GM12878 (cell line): ENCODE measurements at regions not wholly inside any gene's neighbourhood (a gene's known extent, or its start where the extent isn't known, plus 50 kb on each side); places are given as distances from the start of the nearest gene placed in this dataset.

Experiments used
- ATAC-seq: fragments of 200-7000 bp; cut with Tn5 transposase; 3 replicates; pipeline ENCODE4 v1.9.1; 2020; ENCODE audit warnings: mild to moderate bottlenecking, moderate library complexity
- BruUV-seq: library from RNA; stranded (reverse); fragments of 400-500 nt; replicated peaks from 2 replicates; lab custom pipeline; 2021; lab: Mats Ljungman, UMichigan
- CTCF ChIA-PET: fragments of 300-600 bp; sonication (Branson Sonifier 250); formaldehyde crosslinking; extraction: SDS; loops from one replicate; lab custom pipeline; 2021; ENCODE audit warnings: inconsistent platforms; lab: Yijun Ruan, JAX
- POLR2A ChIA-PET: fragments of 350-600 bp; formaldehyde crosslinking; extraction: SDS; loops from one replicate; lab custom pipeline; 2021; ENCODE audit warnings: inconsistent platforms; lab: Charles Lee
- RAD21 ChIA-PET: fragments of 300-600 bp; sonication (Branson Sonifier 250); formaldehyde crosslinking; loops from one replicate; lab custom pipeline; 2023; ENCODE audit warnings: antibody characterized with exemption; ENCODE audit not compliant: unreplicated experiment; lab: Charles Lee
- SMC1A ChIA-PET: fragments of 300-600 bp; sonication (Branson Sonifier 250); formaldehyde crosslinking; loops from one replicate; lab custom pipeline; 2023; ENCODE audit not compliant: unreplicated experiment, uncharacterized antibody; lab: Charles Lee
- DNase-seq: peaks from one replicate; pipeline ENCODE4 v3.0.0-alpha.2; 2011; ENCODE audit warnings: low read depth, low spot score
- FAIRE-seq: peaks from 3 replicates; lab custom pipeline; 2011; peaks lifted over from hg19 to GRCh38; lab: Jason Lieb, UNC
- H2AFZ ChIP-seq: 2 replicates; pipeline ENCODE4 v1.6.0; 2011; ENCODE audit warnings: low read depth, low read length, control low read depth; ENCODE audit not compliant: control insufficient read depth
- H3K27ac ChIP-seq: 2 replicates; pipeline ENCODE4 v1.5.1; 2011; ENCODE audit warnings: control low read depth; ENCODE audit not compliant: control insufficient read depth, insufficient read depth
- H3K27me3 ChIP-seq, 2 experiments: replicated peaks in 1 of 2; 2 replicates each; pipeline versions ENCODE4 v1.6.0 to v1.6.1; 2011; ENCODE audit warnings: low read length in 1 of 2; ENCODE audit not compliant: control insufficient read depth in 2 of 2, insufficient read depth in 2 of 2
- H3K36me3 ChIP-seq, 2 experiments: 2 replicates each; pipeline ENCODE4 v1.5.1; 2011; ENCODE audit warnings: low read length in 1 of 2; ENCODE audit not compliant: control insufficient read depth in 2 of 2, insufficient read depth in 2 of 2
- H3K4me1 ChIP-seq: 2 replicates; pipeline ENCODE4 v1.6.1; 2011; ENCODE audit warnings: mild to moderate bottlenecking, low read length, moderate library complexity, mixed read lengths; ENCODE audit not compliant: control insufficient read depth, insufficient read depth
- H3K4me2 ChIP-seq: 2 replicates; pipeline ENCODE4 v1.6.0; 2011; ENCODE audit warnings: control low read depth; ENCODE audit not compliant: control insufficient read depth, insufficient read depth
- H3K4me3 ChIP-seq: fragments of 200-600 bp; sonication (generic); 2 replicates; pipeline ENCODE4 v1.5.1; 2016
- H3K79me2 ChIP-seq: 2 replicates; pipeline ENCODE4 v1.6.0; 2011; ENCODE audit warnings: low read length; ENCODE audit not compliant: control insufficient read depth, insufficient read depth
- H3K9ac ChIP-seq: 2 replicates; pipeline ENCODE4 v1.8.0; 2011; ENCODE audit warnings: low read length, control low read depth, mixed read lengths; ENCODE audit not compliant: control insufficient read depth, insufficient read depth
- H3K9me3 ChIP-seq: replicated peaks from 3 replicates; pipeline ENCODE4 v1.5.1; 2011; ENCODE audit warnings: mild to moderate bottlenecking, low read length; ENCODE audit not compliant: control insufficient read depth, insufficient read depth
- H4K20me1 ChIP-seq: 2 replicates; pipeline ENCODE4 v1.6.0; 2011; ENCODE audit not compliant: control insufficient read depth, insufficient read depth
- HDGF ChIP-seq: fragments of 450-650 bp; IDR thresholded peaks from 2 replicates; pipeline ENCODE4 v1.6.1; 2016; ENCODE audit warnings: antibody characterized with exemption
- IKZF1 ChIP-seq: fragments of 450-650 bp; conservative IDR thresholded peaks from 2 replicates; pipeline ENCODE4 v1.6.1; 2017; ENCODE audit warnings: antibody characterized with exemption, mild to moderate bottlenecking
- IRF4 ChIP-seq: IDR thresholded peaks from 2 replicates; pipeline ENCODE4 v1.6.1; 2011; ENCODE audit warnings: low read depth, low read length
- KDM1A ChIP-seq: fragments of 200-600 bp; sonication (generic); IDR thresholded peaks from 2 replicates; pipeline ENCODE4 v1.6.1; 2016; ENCODE audit warnings: borderline replicate concordance
- MEF2B ChIP-seq: fragments of 450-650 bp; IDR thresholded peaks from 2 replicates; pipeline ENCODE4 v1.6.1; 2018; ENCODE audit warnings: mild to moderate bottlenecking, moderate library complexity; ENCODE audit not compliant: partially characterized antibody, poor library complexity, severe bottlenecking
- NFXL1 ChIP-seq: fragments of 450-650 bp; IDR thresholded peaks from 2 replicates; pipeline ENCODE4 v1.6.1; 2017; ENCODE audit warnings: antibody characterized with exemption, mild to moderate bottlenecking, borderline replicate concordance
- RCOR1 ChIP-seq: conservative IDR thresholded peaks from 2 replicates; pipeline ENCODE4 v1.6.1; 2012; ENCODE audit warnings: low read depth, low read length, improper control_type of control experiment
- RUNX3 ChIP-seq: IDR thresholded peaks from 2 replicates; pipeline ENCODE4 v1.6.1; 2012; ENCODE audit warnings: low read length, inconsistent platforms
- STAT1 ChIP-seq: fragments of 450-650 bp; conservative IDR thresholded peaks from 2 replicates; pipeline ENCODE4 v1.6.1; 2014; ENCODE audit warnings: antibody characterized with exemption, mild to moderate bottlenecking
- YBX1 ChIP-seq: fragments of 450-650 bp; IDR thresholded peaks from 2 replicates; pipeline ENCODE4 v1.6.1; 2016; ENCODE audit warnings: antibody characterized with exemption
- YY1 ChIP-seq: IDR thresholded peaks from 2 replicates; pipeline ENCODE4 v1.6.1; 2011; ENCODE audit warnings: low read depth, mild to moderate bottlenecking, low read length
- ZBTB33 ChIP-seq: fragments of 450-650 bp; IDR thresholded peaks from 2 replicates; pipeline ENCODE4 v1.6.1; 2017; ENCODE audit warnings: mild to moderate bottlenecking
- ZNF274 ChIP-seq: IDR thresholded peaks from one replicate; pipeline ENCODE4 v1.8.0; 2011; ENCODE audit not compliant: insufficient read length, insufficient read depth
- in situ Hi-C: fragments of 300-500 bp; cut with MboI; formaldehyde crosslinking; loops from 9 replicates; pipeline ENCODE4 v1.14.3; 2018; ENCODE audit warnings: mixed read lengths
- intact Hi-C: fragments of 100-400 bp; cut with micrococcal nuclease; formaldehyde crosslinking; loops from one replicate; pipeline ENCODE4 v1.14.2; 2022; ENCODE audit not compliant: unreplicated experiment
- TF ChIP-seq, protein P1 (sequence below): fragments of 450-650 bp; IDR thresholded peaks from 2 replicates; pipeline ENCODE4 v1.6.1; 2018; ENCODE audit warnings: mild to moderate bottlenecking, low read depth, moderate library complexity; ENCODE audit not compliant: partially characterized antibody
- TF ChIP-seq, protein P2 (sequence below): IDR thresholded peaks from 2 replicates; pipeline ENCODE4 v1.6.1; 2012; ENCODE audit warnings: mild to moderate bottlenecking, low read depth, low read length

DNA sequence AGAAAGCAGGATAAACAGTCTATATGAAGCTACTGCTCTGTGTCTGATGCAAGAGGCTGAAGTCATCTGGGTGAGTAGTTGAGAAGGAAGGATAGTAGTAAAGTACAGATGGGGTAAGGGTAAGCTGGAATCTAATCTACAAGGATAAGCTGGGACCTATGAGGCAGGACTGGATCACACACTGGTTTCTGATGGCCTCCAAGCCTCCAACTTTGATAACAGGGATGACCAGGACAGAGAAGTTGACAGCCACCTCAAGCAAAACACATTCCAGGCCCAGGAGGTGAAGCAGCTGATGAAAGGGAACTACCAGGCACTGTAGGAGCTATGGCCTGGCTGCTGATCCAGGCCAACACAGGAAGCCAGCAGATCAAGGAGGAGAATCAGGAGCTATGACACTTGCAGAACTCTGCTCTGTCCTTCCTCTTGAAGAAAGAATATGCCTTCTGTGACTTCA lies 278.1 kb upstream of the TMEM229A start:
- ATAC-seq: no peak
- Histone ChIP-seq H4K20me1 (no peaks in the 10 kb centered on the region), H3K27ac (no peak overlapping the region), H3K36me3 (no peaks in the 10 kb centered on the region), H2AFZ (no peak overlapping the region), H3K9me3 (no peaks in the 10 kb centered on the region), H3K4me3 (no peak overlapping the region), H3K4me1 (no peaks in the 10 kb centered on the region), H3K4me2 (no peak overlapping the region), H3K9ac (no peak overlapping the region), H3K27me3 (no peaks in the 10 kb centered on the region), H3K79me2 (no peaks in the 10 kb centered on the region)
- FAIRE-seq: no peak
- intact Hi-C loops (no loop called here), in situ Hi-C loops (no loop called here)
- RAD21 ChIA-PET: interaction anchor here (1.1 kb wide), 1 partner anchor 35 kb away, joined by 3 read pairs; no protein-coding TSS in a partner anchor
- no TSS peak for BruUV-seq
- POLR2A ChIA-PET: no interaction called here
- CTCF ChIA-PET: no interaction called here
- SMC1A ChIA-PET: no interaction called here
- DNase-seq: no peak
- no peak for TF ChIP-seq YBX1
- TF ChIP-seq ZNF274: no peak
- no peak for TF ChIP-seq NFXL1
- no peak for TF ChIP-seq STAT1
- TF ChIP-seq IKZF1: no peak
- TF ChIP-seq RUNX3: no peak
- no peak for TF ChIP-seq RCOR1
- no peak for TF ChIP-seq ZBTB33
- TF ChIP-seq IRF4: no peak
- TF ChIP-seq MEF2B: no peak
- TF ChIP-seq, protein P1, sequence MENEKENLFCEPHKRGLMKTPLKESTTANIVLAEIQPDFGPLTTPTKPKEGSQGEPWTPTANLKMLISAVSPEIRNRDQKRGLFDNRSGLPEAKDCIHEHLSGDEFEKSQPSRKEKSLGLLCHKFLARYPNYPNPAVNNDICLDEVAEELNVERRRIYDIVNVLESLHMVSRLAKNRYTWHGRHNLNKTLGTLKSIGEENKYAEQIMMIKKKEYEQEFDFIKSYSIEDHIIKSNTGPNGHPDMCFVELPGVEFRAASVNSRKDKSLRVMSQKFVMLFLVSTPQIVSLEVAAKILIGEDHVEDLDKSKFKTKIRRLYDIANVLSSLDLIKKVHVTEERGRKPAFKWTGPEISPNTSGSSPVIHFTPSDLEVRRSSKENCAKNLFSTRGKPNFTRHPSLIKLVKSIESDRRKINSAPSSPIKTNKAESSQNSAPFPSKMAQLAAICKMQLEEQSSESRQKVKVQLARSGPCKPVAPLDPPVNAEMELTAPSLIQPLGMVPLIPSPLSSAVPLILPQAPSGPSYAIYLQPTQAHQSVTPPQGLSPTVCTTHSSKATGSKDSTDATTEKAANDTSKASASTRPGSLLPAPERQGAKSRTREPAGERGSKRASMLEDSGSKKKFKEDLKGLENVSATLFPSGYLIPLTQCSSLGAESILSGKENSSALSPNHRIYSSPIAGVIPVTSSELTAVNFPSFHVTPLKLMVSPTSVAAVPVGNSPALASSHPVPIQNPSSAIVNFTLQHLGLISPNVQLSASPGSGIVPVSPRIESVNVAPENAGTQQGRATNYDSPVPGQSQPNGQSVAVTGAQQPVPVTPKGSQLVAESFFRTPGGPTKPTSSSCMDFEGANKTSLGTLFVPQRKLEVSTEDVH: no peak
- TF ChIP-seq, protein P2, sequence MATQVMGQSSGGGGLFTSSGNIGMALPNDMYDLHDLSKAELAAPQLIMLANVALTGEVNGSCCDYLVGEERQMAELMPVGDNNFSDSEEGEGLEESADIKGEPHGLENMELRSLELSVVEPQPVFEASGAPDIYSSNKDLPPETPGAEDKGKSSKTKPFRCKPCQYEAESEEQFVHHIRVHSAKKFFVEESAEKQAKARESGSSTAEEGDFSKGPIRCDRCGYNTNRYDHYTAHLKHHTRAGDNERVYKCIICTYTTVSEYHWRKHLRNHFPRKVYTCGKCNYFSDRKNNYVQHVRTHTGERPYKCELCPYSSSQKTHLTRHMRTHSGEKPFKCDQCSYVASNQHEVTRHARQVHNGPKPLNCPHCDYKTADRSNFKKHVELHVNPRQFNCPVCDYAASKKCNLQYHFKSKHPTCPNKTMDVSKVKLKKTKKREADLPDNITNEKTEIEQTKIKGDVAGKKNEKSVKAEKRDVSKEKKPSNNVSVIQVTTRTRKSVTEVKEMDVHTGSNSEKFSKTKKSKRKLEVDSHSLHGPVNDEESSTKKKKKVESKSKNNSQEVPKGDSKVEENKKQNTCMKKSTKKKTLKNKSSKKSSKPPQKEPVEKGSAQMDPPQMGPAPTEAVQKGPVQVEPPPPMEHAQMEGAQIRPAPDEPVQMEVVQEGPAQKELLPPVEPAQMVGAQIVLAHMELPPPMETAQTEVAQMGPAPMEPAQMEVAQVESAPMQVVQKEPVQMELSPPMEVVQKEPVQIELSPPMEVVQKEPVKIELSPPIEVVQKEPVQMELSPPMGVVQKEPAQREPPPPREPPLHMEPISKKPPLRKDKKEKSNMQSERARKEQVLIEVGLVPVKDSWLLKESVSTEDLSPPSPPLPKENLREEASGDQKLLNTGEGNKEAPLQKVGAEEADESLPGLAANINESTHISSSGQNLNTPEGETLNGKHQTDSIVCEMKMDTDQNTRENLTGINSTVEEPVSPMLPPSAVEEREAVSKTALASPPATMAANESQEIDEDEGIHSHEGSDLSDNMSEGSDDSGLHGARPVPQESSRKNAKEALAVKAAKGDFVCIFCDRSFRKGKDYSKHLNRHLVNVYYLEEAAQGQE: no peak
- TF ChIP-seq YY1: no peak
- no peak for TF ChIP-seq KDM1A
- no peak for TF ChIP-seq HDGF
